HepG2 (cell line): ENCODE measurements at regions not wholly inside any gene's neighbourhood (a gene's known extent, or its start where the extent isn't known, plus 50 kb on each side); places are given as distances from the start of the nearest gene placed in this dataset.

Experiments
- AGO2 ChIP-seq: fragments of 200-400 bp; formaldehyde crosslinking; optimal IDR thresholded peaks from 2 replicates; pipeline ENCODE3; 2017; ENCODE audit warnings: mild to moderate bottlenecking, low read depth, low read length, moderate library complexity
- ATF4 ChIP-seq, 2 experiments: fragments of 450-650 bp in 1 of 2; sonication (generic) in 1 of 2; formaldehyde crosslinking; IDR thresholded peaks; 2 replicates each; pipeline versions ENCODE4 v1.5.0 to v1.8.0; 2020 to 2022; ENCODE audit warnings: mild to moderate bottlenecking in 1 of 2, missing genetic modification reagents in 1 of 2
- CTCF ChIP-seq: sonication (generic); formaldehyde crosslinking; IDR thresholded peaks from 2 replicates; pipeline ENCODE4 v1.5.0; 2020; ENCODE audit warnings: mild to moderate bottlenecking, missing genetic modification reagents, moderate library complexity
- FOXJ3 ChIP-seq: sonication (generic); formaldehyde crosslinking; IDR thresholded peaks from 2 replicates; pipeline ENCODE4 v1.4.0; 2020; ENCODE audit warnings: missing genetic modification reagents, mild to moderate bottlenecking, borderline replicate concordance
- MAFK ChIP-seq, 2 experiments: IDR thresholded peaks in 1 of 2; conservative IDR thresholded peaks in 1 of 2; 2 replicates each; pipeline ENCODE4 v1.6.1; 2011; ENCODE audit warnings: improper control_type of control experiment in 2 of 2, low read length in 2 of 2

- no peak for TF ChIP-seq FOXJ3 (CRISPR knock-in tag)
- TF ChIP-seq ATF4 (CRISPR knock-in tag; IDR thresholded peaks at IDR 0.05) = no peak
- TF ChIP-seq AGO2 = no peak
- no peak for TF ChIP-seq MAFK (conservative IDR thresholded peaks at IDR 0.05 in 1 of 2, IDR thresholded peaks at IDR 0.05 in 1 of 2; ENCODE audit: low read length in 2 of 2)
- TF ChIP-seq CTCF (CRISPR knock-in tag) = no peak
These were observed 439.3 kb upstream of the ARPP21 start for GRCh38 chr3:35200056-35200455.
